HG03175 (cell line): ENCODE measurements at regions not wholly inside any gene's neighbourhood (a gene's known extent, or its start where the extent isn't known, plus 50 kb on each side); places are given as distances from the start of the nearest gene placed in this dataset.
"Not testable (repeated sequence)": the region's sequence is repeated elsewhere in the genome, so short reads cannot be mapped to it uniquely, and the experiment has no call there.

Experiments
- ATAC-seq: cut with Tn5 transposase; IDR thresholded peaks from one replicate; pipeline ENCODE4 v1.9.1; 2021; ENCODE audit warnings: mild to moderate bottlenecking, moderate library complexity; ENCODE audit not compliant: unreplicated experiment

DNA sequence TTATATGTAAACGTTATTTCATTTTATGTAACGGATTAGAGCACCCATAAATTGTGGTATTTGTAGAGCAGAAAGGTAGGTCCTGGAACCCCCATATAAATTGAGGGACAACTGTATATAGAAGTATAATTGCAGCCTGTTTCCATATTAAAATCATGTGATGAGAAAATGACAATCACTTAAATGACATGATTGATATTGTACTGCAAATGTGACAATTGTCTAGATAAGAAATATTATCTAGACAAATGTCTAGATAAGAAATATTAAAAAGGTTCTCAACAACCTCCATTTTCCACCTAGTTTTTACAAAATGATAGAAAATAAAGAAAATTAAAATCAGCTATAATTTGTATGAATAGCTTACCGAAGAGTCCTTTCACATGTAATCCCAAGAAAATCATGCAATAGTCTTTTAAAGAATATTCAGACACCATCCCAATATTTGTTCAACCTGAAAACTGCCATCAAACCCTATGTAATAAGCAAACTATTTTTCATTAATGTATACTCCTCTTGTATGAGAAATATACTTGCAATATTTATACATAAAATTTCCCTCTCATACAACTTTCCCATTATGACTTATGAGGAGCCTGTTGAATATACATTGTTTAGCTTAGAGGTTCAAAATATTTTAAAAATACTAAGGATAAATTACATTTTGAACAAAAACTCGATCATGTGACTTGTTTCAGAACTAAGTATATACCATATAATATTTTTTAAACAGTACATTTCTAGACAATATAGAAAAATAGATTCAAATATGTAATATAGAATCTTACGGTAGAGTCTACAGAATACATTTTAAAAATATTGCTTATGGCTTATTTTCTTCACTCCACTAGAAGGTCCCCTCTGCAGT lies 153.2 kb downstream of the CRPPA start:
- ATAC-seq = no peak

DNA sequence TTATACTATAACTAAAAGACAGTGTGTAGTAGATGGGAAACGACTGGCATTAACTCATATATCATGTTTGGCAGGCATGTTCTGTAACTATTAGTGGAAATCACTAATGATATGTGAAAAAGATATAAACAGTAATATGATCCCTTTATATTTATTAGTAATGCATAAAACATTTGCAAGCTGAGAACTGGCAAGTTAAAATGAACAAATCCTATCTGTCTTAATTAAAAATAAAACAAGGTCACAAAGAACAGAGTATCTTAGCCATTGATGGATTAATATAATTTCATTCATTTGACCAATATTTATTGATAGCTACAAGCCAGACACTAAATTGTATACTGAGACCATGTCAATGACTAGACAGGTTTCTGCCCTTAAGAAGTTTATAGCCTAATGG lies 154.5 kb downstream of the CRPPA start:
- no peak for ATAC-seq

DNA sequence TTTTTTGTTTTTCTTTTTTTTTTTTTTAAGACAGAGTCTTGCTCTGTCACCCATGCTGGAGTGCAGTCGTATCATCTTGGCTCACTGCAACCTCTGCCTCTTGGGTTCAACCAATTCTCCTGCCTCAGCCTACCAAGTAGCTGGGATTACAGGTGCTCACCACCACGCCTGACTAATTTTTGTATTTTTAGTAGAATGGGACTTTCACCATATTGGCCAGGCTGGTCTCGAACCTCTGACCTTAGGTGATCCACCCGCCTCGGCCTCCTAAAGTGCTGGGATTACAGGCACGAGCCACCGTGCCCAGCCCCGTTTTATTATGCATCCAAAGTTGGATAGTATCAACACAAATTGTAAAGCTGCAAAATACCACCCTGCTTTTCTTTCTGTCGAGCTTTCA lies 154.9 kb downstream of the CRPPA start:
- not testable (repeated sequence) for ATAC-seq

DNA sequence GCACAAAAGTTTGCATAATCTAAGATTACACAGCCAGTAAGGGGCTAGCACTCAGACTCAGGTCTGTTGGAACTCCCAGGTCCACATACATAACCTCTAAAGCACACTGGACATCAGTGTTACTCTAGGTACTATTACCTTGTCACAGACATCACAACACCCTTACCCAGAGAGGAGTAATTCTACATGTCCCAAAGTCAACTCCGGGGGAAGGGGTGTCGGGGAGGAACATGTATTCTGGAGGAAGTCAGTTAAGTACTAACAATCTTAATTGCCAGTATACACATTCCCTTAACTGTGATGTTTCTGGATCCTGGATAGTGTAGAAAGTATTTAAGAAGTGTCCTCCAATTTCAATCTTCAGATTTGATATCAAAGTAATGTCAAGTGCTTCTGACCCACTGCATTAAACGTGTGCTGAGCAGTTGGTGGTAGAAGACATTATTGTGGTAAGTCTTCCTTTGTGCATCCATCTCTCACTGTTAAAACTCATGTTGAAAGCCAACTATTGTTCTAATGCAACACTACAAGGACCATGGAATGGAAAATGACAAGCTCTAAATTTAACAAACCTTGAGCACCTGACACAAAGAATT lies 155.4 kb downstream of the CRPPA start:
- ATAC-seq = no peak

DNA sequence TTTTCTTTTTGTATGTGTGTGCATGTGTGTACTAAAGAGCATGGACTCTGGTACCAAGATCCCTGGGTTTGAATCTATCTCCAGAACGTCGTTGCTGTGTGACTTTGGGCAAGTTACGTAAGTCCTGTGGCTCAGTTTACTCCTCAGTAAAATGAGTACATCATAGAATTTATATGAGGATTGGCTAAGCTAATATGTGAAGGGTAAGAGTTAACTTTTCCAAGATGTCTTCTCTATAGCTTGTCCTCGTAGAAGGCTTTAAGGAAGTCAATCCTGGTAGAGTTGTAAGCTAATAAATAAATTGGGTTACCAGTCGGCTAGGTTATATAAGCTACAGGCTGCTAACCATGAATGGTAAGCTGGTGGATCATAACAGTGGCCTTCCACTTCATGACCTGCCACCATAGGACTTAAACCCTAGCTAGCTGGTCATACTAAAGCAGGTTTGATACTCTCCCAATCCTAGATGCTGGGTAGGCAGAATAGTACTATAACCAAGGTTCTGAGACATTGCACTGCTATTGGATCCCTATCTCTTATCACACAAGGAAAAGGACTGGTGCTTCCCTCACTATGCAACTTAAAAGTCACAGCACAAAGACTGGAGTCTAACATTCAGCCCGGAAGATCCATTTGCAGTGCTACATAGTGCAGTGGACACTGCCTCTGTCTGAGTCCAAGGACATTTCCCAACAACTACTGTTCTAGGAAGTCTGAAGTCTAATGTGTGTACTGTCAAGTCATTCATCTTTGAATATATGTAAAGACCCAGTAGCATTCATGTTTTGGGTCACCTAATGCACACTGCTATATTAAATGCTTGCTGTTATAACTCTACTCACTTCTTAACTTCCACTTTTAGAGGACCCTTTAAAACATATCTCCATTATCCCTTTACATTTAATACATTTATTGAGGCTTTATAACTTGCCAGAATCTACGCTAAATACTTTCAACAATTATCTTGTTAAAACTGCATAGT lies 156.2 kb downstream of the CRPPA start:
- ATAC-seq = no peak

DNA sequence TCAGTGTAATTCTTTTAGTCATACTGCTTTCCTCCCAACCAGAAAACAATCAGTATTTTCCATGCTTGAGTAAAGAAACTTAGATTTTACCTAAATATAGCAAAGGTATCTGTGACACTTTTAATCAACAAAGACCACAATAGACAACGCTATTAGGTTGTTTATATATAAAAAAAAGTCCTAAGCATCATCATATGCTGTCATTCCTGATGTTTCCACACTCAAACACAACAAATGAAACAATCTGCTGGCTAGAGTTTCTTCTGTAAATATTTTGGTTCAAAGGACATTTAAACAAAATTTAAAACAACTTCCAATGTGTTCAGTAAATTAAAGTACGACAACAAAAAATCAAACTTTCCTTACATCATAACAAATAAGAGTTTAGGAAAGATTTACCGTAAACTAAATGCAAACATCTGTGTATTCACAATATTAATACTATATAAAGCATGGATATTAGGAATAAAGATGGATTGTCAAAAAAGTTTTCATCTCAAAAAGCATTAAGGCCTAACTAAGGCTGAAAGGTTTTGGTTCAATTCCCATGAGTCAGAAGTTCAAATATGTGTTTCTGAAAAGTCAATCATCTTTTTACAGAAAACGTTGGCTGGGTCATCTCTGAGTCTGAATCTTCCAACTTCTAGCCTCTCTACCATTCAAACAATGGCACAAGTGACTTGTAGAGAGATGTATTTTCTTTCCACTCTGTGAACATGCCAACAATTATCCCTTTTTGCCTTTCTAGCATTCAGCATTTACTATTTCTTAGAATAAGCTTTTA lies 157.1 kb downstream of the CRPPA start:
- ATAC-seq = no peak

DNA sequence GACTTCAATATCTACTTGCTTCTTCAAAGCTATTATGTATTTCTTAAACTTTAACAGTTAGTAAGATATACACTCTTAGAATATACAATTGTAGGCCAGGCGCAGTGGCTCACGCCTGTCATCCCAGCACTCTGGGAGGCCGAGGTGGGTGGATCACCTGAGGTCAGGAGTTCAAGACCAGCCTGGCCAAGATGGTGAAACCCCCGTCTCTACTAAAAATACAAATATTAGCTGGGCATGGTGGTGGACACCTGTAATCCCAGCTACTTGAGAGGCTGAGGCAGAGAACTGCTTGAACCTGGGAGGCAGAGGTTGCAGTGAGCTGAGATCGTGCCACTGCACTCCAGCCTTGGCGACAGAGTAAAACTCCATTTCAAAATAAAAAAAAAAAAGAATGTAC lies 158.0 kb downstream of the CRPPA start:
- ATAC-seq = not testable (repeated sequence)

DNA sequence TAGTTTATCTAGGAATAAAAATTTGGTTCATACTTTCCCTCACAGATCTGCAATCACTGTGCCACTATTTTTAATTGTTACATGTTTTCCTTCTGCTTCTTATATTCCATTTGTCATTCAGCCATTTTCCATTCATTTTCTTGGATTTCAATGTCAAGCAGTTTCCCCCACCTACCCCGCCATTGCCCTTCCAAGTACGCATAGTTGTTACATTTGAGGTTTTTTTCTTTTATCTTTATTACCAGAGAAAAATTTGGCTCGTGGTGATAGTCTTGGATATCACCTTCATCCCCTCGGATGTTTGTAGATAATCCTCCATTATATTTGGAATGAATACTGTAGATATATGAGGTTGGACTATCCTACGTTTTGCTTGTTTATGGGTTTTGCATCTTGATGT lies 159.7 kb downstream of the CRPPA start:
- ATAC-seq = no peak

DNA sequence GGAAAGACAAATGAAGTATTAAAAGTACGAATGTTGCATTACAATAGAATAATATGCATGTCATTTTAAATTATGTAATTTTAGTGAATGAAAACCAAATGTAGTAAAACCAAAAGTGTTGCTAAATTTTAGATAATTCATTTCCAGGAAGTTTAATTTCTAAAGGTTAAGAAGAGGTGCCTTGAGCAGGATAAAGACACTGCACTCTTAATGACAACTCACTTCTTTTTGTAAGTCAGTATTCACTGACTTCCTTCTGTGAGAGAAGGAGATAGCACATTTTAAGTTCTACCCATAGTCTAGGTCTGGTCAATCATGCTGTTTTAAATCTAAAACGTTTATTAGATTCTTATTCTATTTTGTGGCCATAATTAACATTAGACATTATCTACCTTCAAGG lies 160.2 kb downstream of the CRPPA start:
- no peak for ATAC-seq

DNA sequence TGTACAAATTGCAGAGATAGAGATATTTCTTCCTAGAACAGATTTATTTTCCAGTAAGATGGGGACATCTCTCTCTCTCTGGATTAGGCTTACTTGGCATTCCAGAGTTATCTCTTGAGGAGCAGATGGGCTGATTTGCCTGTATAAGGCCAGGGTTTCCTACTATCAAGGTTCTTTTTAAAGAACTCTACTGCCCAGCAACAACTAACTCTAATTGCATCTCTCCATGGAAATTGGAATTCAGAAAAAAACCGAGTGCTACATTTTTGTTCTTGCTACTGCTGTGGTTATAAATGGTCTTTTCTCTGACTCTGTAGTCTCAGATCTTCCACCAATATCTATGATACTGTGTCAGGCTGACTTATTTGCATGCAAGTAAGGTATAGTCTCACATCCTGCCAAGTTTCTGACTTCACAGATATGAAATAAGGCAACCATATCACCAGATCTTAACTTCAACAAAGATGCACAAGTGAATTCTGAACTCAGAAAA lies 161.1 kb downstream of the CRPPA start:
- peak; percentile 88 for ATAC-seq

DNA sequence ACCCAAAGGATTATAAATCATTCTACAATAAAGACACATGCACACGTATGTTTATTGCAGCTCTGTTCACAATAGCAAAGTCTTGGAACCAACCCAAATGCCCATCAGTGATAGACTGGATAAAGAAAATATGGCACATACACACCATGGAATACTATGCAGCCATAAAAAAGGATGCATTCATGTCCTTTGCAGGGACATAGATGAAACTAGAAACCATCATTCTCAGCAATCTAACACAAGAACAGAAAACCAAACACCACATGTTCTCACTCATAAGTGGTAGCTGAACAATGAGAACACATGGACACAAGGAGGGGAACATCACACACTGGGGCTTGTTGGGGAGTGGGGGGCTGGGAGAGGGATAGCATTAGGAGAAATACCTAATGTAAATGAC lies 164.9 kb downstream of the CRPPA start:
- not testable (repeated sequence) for ATAC-seq

DNA sequence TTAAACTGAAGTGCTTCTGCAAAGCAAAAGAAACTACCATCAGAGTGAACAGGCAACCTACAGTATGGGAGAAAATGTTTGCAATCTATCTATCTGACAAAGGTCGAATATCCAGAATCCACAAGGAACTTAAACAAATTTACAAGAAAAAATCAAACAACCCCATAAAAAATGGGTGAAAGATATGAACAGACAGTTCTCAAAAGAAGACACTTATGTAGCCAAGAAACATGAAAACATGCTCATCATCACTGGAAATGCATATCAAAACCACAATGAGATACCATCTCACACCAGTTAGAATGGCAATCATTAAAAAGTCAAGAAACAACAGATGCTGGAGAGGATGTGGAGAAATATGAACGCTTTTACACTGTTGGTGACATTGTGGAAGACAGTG lies 165.4 kb downstream of the CRPPA start:
- not testable (repeated sequence) for ATAC-seq

DNA sequence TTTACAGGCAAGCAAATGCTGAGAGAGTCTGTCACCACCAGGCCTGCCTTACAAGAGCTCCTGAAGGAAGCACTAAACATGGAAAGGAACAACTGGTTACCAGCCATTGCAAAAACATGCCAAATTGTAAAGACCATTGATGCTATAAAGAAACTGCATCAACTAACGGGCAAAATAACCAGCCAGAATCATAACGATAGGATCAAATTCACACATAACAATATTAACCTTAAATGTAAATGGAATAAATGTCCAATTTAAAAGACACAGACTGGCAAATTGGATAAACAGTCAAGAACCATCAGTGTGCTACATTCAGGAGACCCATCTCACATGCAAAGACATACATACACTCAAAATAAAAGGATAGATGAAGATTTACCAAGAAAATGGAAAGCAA lies 170.7 kb downstream of the CRPPA start:
- not testable (repeated sequence) for ATAC-seq

DNA sequence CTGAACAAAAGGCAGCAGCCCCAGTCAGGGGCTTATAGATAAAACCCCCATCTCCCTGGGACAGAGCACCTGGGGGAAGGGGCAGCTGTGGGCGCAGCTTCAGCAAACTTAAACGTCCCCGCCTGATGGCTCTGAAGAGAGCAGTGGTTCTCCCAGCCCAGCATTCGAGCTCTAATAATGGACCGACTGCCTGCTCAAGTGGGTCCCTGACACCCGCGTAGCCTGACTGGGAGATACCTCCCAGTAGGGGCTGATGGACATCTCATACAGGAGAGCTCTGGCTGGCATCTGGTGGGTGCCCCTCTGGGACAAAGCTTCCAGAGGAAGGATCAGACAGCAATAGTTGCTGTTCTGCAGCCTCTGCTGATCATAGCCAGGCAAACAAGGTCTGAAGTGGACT lies 172.1 kb downstream of the CRPPA start:
- not testable (repeated sequence) for ATAC-seq

DNA sequence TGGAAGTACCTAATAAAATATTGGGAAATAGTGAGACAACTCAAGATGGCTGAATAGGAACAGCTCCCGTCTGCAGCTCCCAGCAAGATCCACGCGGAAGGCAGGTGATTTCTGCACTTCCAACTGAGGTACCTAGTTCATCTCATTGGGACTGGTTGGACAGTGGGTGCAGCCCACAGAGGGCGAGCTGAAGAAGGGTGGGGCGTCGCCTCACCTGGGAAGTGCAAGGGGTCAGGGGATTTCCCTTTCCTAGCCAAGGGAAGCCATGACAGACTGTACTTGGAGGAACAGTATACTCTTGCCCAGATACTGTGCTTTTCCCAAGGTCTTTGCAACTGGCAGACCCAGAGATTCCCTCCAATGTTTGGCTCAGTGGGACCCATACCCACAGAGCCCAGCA lies 172.8 kb downstream of the CRPPA start:
- ATAC-seq = not testable (repeated sequence)

DNA sequence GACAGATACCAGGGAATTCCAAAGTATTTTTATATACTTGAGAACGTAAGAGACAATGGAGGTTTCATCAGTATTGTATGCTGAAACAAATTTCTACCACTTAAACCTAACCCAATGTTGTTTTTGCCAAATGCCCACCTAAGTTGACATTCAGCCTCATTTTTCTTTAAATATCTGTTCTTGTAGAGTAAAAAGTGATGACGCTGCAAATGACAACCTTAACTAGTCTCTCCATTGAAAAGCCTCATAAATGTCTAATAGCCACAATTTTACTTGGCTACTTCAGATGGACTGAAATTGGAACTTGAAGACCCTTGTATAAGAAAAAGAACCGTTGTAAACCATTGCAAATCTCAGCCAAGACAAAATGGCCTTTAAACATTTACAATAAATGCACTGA lies 176.9 kb downstream of the CRPPA start:
- no peak for ATAC-seq

DNA sequence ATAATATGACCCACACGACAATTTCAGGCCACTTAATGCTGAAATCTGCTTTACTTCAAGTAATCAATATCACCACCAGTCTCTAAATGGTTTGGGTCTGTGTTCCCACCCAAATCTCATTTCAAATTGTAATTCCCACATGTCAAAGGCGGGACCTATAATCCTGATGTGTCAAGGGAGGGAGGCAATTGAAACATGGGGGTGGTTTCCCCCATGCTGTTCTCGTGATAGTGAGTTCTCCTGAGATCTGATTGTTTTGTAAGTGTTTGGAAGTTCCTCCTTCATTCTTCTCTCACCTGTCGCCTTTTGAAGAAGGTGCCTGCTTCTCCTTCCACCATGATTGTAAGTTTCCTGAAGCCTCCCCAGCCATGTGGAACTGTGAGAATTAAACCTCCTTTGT lies 178.4 kb downstream of the CRPPA start:
- ATAC-seq = no peak

DNA sequence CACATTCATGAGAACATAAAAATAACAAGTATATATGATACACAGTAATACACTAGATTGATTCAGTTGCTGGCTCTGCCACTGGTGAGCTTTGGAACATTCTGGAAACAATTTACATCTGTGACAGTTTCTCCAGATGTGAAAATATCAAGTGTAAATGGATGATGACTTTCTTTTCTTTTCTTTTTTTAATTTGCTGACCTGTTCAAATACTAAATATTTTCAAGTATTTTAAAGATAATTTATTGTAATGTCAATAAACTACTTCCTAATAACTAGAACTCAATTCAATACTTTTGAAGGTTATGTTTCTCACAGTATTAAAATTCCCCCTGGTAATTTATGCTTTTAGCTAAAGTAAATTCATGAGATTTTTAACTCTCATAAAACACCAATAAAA lies 180.3 kb downstream of the CRPPA start:
- ATAC-seq = no peak

DNA sequence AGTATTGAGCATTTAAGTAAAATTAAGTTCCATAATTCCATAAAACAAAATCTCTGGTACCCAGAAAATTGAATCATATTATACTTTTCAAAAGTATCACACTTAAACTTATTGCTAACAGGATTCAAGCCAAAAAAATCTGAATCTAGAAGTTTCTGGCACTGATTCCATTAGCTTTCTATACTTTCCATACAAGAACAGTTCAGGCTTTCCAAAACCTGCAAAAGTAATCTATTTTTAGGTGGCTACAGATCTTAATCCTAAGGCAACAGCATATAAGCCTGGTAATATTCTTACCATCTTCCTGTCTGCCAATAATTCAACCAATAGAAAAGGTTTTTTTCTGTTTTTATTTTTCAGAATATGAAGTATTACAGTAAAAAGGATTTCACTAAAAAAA lies 185.0 kb downstream of the CRPPA start:
- ATAC-seq = no peak
